Smooth muscle cell (in vitro differentiated cells): ENCODE measurements at regions not wholly inside any gene's neighbourhood (a gene's known extent, or its start where the extent isn't known, plus 50 kb on each side); places are given as distances from the start of the nearest gene placed in this dataset.

ENCODE experiments used
- DNase-seq: peaks from one replicate; lab custom pipeline; 2025; ENCODE audit not compliant: unreplicated experiment; lab: John Stamatoyannopoulos, UW
- H2AFZ ChIP-seq: fragments of 200-600 bp; sonication (generic); 2 replicates; pipeline ENCODE4 v1.6.0; 2016; ENCODE audit warnings: antibody characterized with exemption, low read depth, mild to moderate bottlenecking
- H3F3A ChIP-seq: fragments of 200-600 bp; sonication (generic); 2 replicates; pipeline ENCODE4 v1.6.0; 2017; ENCODE audit warnings: antibody characterized with exemption, low read depth
- H3K27ac ChIP-seq: fragments of 200-600 bp; sonication (generic); 2 replicates; pipeline ENCODE4 v1.5.1; 2016; ENCODE audit warnings: low read depth, mild to moderate bottlenecking
- H3K27me3 ChIP-seq: fragments of 200-600 bp; sonication (generic); 2 replicates; pipeline ENCODE4 v1.6.1; 2016; ENCODE audit warnings: low read depth, mild to moderate bottlenecking
- H3K36me3 ChIP-seq: fragments of 200-600 bp; sonication (generic); 2 replicates; pipeline ENCODE4 v1.5.1; 2016; ENCODE audit warnings: low read depth
- H3K4me1 ChIP-seq: fragments of 200-600 bp; sonication (generic); 2 replicates; pipeline ENCODE4 v1.5.1; 2016; ENCODE audit warnings: low read depth
- H3K4me2 ChIP-seq: fragments of 200-600 bp; sonication (generic); 2 replicates; pipeline ENCODE4 v1.6.0; 2016; ENCODE audit warnings: mild to moderate bottlenecking
- H3K4me3 ChIP-seq: fragments of 200-600 bp; sonication (generic); 2 replicates; pipeline ENCODE4 v1.5.1; 2016; ENCODE audit warnings: mild to moderate bottlenecking
- H3K79me2 ChIP-seq: fragments of 200-600 bp; sonication (generic); 2 replicates; pipeline ENCODE4 v1.6.0; 2016; ENCODE audit warnings: low read depth, mild to moderate bottlenecking
- H3K9ac ChIP-seq: fragments of 200-600 bp; sonication (generic); 2 replicates; pipeline ENCODE4 v1.6.0; 2016; ENCODE audit warnings: low read depth
- H3K9me3 ChIP-seq: fragments of 200-600 bp; sonication (generic); replicated peaks from 2 replicates; pipeline ENCODE4 v1.5.1; 2016; ENCODE audit warnings: low read depth
- H4K20me1 ChIP-seq: fragments of 200-600 bp; sonication (generic); 2 replicates; pipeline ENCODE4 v1.6.0; 2016; ENCODE audit warnings: low read depth
- CTCF ChIP-seq: fragments of 200-600 bp; sonication (generic); IDR thresholded peaks from 2 replicates; pipeline ENCODE4 v1.5.1; 2017; ENCODE audit warnings: borderline replicate concordance, mild to moderate bottlenecking, antibody characterized with exemption; ENCODE audit not compliant: insufficient read depth, poor library complexity, severe bottlenecking
- WGBS: methylation state at CpG from one replicate; pipeline ENCODE4 v1.1.7; 2016; ENCODE audit warnings: low lambda C conversion rate; 5-methylcytosine and 5-hydroxymethylcytosine counted together

- Histone ChIP-seq H3K4me3 (no peak overlapping the region), H3K36me3 (no peaks in the 10 kb centered on the region), H2AFZ (no peak overlapping the region), H3K4me1 (no peaks in the 10 kb centered on the region), H4K20me1 (no peaks in the 10 kb centered on the region), H3K27me3 (peaks cover 2% of the 10 kb centered on the region), H3K9me3 (no peaks in the 10 kb centered on the region), H3K27ac (no peak overlapping the region), H3F3A (no peaks in the 10 kb centered on the region), H3K79me2 (no peaks in the 10 kb centered on the region), H3K9ac (no peak overlapping the region), H3K4me2 (no peak overlapping the region)
- no peak for TF ChIP-seq CTCF
- WGBS, result 85% methylated on average over 9 of the region's 9 CpGs
- DNase-seq, result no peak
These were observed 123.1 kb downstream of the MATN1 start for GRCh38 chr1:30600258-30600657.

GRCh38 chr1:30599721-30600120 lies 123.7 kb downstream of the MATN1 start:
- Histone ChIP-seq H3K4me3 (no peak overlapping the region), H3K36me3 (no peaks in the 10 kb centered on the region), H2AFZ (no peak overlapping the region), H3K4me2 (no peak overlapping the region), H3K4me1 (no peaks in the 10 kb centered on the region), H4K20me1 (no peaks in the 10 kb centered on the region), H3K79me2 (no peaks in the 10 kb centered on the region), H3K27ac (no peak overlapping the region), H3K27me3 (peaks cover 8% of the 10 kb centered on the region), H3F3A (no peaks in the 10 kb centered on the region), H3K9me3 (no peaks in the 10 kb centered on the region), H3K9ac (no peak overlapping the region)
- WGBS, result 96% methylated on average over 5 of the region's 5 CpGs
- TF ChIP-seq CTCF, result no peak
- DNase-seq, result no peak

GRCh38 chr1:30598571-30599114 lies 124.7 kb downstream of the MATN1 start:
- Histone ChIP-seq H3K27me3 (peaks cover 16% of the 10 kb centered on the region), H3K79me2 (no peaks in the 10 kb centered on the region), H3K4me2 (no peak overlapping the region), H3K36me3 (no peaks in the 10 kb centered on the region), H3K4me1 (no peaks in the 10 kb centered on the region), H2AFZ (no peak overlapping the region), H3K4me3 (no peak overlapping the region), H3F3A (no peaks in the 10 kb centered on the region), H3K9ac (no peak overlapping the region), H3K27ac (no peak overlapping the region), H4K20me1 (no peaks in the 10 kb centered on the region), H3K9me3 (no peaks in the 10 kb centered on the region)
- DNase-seq, result no peak
- WGBS, result 91% methylated on average over 4 of the region's 4 CpGs
- no peak for TF ChIP-seq CTCF

GRCh38 chr1:30597711-30598110 lies 125.7 kb downstream of the MATN1 start:
- Histone ChIP-seq H3K4me2 (no peak overlapping the region), H3K4me1 (no peaks in the 10 kb centered on the region), H2AFZ (no peak overlapping the region), H3K36me3 (no peaks in the 10 kb centered on the region), H4K20me1 (no peaks in the 10 kb centered on the region), H3K79me2 (no peaks in the 10 kb centered on the region), H3K27me3 (peaks cover 21% of the 10 kb centered on the region), H3K9ac (no peak overlapping the region), H3K9me3 (no peaks in the 10 kb centered on the region), H3F3A (no peaks in the 10 kb centered on the region), H3K4me3 (no peak overlapping the region), H3K27ac (no peak overlapping the region)
- no peak for DNase-seq
- TF ChIP-seq CTCF, result no peak
- 94% methylated on average over 6 of the region's 6 CpGs for WGBS
